ENCODE measurements at regions not wholly inside any gene's neighbourhood (a gene's known extent, or its start where the extent isn't known, plus 50 kb on each side); places are given as distances from the start of the nearest gene placed in this dataset.

- DNase-seq (ENCODE audit: low read depth in 2 of 2) = no peak
These were observed 125.3 kb upstream of the DST start for GRCh38 chr6:56767892-56768531.

GRCh38 chr6:56767435-56767834, 124.7 kb upstream of the DST start:
- no peak for DNase-seq (ENCODE audit: low read depth in 2 of 2)

- no peak for DNase-seq (ENCODE audit: low read depth in 2 of 2)
These were observed 124.1 kb upstream of the DST start for GRCh38 chr6:56766806-56767178.

DNA sequence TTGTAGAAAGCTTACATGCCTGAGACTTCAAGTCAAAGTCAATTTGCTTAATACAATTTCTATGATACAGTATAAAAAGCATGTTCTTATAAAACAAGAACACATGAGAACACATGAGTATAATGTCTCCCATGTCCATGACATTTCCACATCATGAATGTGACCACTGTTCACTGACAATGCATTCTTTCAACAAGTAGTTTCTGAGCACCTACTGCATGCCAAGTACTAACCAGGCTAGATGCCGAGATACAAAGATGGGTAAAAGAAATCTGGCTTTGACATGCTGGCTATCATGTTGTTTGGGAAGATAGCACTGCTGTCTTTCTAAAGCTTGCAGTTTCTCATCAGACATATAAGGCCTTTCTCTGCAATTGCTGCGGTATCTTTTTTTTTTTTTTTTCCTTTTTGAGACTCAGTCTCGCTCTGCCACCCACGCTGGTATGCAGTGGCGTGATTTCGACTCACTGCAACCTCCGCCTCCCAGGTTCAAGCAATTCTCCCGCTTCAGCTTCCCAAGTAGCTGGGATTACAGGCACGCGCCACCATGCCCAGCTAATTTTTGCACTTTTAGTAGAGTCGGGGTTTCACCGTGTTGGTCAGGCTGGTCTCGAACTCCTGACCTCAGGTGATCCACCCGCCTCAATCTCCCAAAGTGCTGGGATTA, 123.6 kb upstream of the DST start:
- DNase-seq (ENCODE audit: low read depth in 2 of 2) = no peak

DNA sequence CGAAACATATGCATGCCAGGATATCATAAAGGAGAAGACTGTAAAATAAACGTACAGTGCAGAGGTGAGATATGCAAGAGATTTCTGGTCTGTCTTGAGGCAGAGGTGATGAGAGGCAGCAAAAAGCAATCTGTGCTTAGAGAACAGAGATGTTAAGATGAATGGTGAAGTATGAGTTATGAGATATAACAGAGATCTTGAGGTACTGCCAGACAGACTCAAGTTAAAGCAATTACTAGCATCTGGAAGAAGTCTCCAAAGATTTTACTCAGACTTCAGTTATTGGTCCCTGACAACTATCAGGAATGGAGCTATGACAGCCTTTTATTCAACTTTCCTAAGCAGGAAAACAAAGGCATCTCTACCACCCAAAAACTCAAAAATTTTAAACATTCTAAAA, 122.8 kb upstream of the DST start:
- no peak for DNase-seq (ENCODE audit: low read depth in 2 of 2)

- no peak for DNase-seq (ENCODE audit: low read depth in 2 of 2)
These were observed 121.4 kb upstream of the DST start for GRCh38 chr6:56764081-56764566.

DNA sequence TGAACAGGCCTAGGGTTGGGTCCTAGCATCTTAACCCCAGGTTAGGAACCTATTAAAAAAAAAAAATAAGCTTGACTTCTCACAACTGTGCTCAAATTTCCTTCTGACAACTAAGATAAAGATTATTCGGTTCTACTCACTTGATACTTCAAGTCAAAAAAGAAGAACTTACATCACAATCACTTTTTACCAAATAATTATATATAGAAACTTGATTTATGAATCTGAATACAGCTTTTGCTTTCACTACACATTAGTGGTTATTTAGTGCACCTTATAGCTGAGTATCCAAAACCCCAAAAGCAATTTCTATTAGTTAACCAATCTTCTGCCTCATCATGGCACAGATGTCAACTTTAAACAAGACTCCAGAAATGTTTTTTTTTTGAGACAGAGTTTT, 119.0 kb upstream of the DST start:
- DNase-seq (ENCODE audit: low read depth in 2 of 2) = no peak

- no peak for DNase-seq (ENCODE audit: low read depth in 2 of 2)
These were observed 118.2 kb upstream of the DST start for GRCh38 chr6:56760842-56761241.

DNA sequence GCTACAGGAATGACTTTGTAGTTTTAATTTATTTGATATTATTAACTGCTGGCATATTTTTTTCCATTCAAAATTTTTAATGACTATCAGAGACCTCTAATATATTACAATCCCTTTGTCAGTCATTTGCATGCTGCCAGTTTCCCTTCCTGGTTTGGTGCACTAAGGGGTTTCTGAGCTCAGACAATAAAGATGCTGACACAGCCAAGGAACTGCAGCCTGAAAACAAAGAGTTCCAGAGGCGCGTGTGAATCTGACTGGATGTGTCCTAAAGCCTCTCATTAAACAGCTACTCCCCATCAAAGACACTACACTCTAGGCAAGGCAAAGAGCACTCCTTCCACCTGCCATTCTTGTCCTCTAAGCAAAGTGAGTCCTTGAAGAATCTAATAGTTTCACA, 116.8 kb upstream of the DST start:
- no peak for DNase-seq (ENCODE audit: low read depth in 2 of 2)

DNA sequence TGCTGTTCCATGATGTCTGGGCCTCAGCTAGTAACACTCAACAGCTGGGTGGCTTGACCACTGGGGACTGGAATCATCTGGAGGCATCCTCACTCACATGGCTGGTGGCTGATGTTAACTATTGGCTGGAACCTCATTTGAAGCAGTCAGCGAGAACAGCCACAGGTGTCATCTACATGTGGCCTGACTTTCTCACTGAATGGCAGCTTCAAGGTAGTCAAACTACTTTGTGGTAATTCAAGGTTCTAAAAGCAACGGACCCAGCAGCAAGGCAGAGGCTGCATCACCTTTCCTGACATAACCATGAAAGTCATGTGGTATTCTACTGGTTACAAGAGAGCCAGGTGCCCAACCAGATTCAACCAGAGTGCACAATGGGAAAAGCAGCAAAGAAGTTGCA, 115.9 kb upstream of the DST start:
- DNase-seq (ENCODE audit: low read depth in 2 of 2) = no peak

- DNase-seq (ENCODE audit: low read depth in 2 of 2) = no peak
These were observed 115.4 kb upstream of the DST start for GRCh38 chr6:56758120-56758519.

GRCh38 chr6:56757588-56757984, 114.9 kb upstream of the DST start:
- no peak for DNase-seq (ENCODE audit: low read depth in 2 of 2)

- DNase-seq (ENCODE audit: low read depth in 2 of 2) = no peak
These were observed 114.3 kb upstream of the DST start for GRCh38 chr6:56756791-56757587.

- no peak for DNase-seq (ENCODE audit: low read depth in 2 of 2)
These were observed 113.6 kb upstream of the DST start for GRCh38 chr6:56756219-56756789.

- no peak for DNase-seq (ENCODE audit: low read depth in 2 of 2)
These were observed 112.4 kb upstream of the DST start for GRCh38 chr6:56755040-56755439.

GRCh38 chr6:56753811-56754210, 111.1 kb upstream of the DST start:
- no peak for DNase-seq (ENCODE audit: low read depth in 2 of 2)

DNA sequence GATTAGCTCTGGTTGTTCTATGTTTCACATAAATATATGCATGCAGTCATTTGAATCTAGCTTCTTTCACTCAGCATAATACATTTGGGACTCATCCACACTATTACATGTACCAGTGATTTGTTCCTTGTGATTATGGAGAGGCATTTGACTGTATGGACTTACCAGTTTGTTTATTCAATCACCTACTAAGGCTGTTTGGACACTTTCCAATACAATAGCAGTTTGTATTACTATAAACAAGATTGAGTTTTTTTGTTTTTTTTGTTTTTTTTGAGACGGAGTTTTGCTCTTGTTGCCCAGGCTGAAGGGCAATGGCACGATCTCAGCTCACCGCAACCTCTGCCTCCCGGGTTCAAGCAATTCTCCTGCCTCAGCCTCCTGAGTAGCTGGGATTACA, 109.8 kb upstream of the DST start:
- DNase-seq (ENCODE audit: low read depth in 2 of 2) = no peak

DNA sequence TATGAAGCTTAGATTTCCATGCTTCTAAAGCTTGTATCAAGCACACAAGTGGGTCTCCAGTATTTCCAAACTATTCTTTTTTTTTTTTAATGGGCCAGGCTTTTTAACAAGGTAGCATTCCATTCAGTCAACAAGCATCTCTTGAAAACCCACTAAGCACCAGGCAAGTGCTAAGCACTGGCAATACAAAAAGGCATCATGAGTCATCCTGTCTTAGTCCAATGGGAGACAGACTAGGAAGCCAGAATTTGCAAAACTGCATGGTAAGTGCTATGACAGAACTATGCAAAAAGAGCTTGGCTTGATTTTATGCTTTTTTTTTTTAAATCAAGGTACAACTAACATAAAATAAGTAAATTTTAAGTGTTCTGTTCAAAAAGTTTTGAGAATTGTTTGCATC, 109.3 kb upstream of the DST start:
- DNase-seq (ENCODE audit: low read depth in 2 of 2) = no peak

DNA sequence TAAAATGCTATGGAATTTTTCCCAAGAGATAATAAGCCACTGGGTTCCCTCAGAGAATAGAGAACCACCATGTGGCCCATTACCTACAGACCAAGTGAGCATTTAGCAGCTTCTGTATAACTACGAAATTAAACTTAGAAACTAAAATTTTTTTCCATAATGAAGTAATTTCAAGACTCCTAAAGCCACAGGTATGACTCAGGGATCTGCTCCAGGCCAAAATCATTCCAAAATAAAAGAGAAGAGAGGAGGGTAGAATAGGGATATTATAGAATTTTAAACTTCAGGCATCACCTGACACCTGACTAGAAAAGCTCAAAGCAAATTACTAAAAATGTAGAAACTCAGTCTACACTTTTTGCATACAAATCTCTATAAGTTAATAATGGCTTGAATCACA, 108.9 kb upstream of the DST start:
- no peak for DNase-seq (ENCODE audit: low read depth in 2 of 2)

DNA sequence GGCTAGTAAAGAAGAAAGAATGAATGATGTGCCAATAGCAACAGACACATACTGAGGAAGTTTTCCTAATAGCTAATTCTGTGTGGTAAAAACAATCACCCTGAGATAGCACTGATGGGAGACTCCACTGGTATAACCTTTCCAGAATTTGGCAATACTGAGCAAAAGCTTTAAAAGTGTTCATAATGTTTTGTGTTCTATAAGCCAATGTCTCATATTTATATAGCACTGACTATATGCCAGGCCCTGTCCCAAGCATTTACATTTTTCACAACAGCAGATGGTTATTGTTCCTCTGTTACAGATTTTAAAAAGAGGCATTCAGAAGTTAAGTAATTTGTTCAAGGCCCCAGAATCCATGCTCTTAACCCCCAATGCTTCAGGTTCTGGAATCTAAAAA, 108.0 kb upstream of the DST start:
- no peak for DNase-seq (ENCODE audit: low read depth in 2 of 2)

GRCh38 chr6:56749632-56750151, 107.0 kb upstream of the DST start:
- no peak for DNase-seq (ENCODE audit: low read depth in 2 of 2)

GRCh38 chr6:56746767-56747504, 104.2 kb upstream of the DST start:
- DNase-seq (ENCODE audit: low read depth in 2 of 2) = no peak

Data from stimulated activated CD4-positive, alpha-beta T cell treated with anti-CD3 and anti-CD28 coated beads, Interleukin-15, amount 100 ng/mL, for 48 hours (primary cell).